Cerebellar cortex (tissue), 1 donor: ENCODE measurements at regions not wholly inside any gene's neighbourhood (a gene's known extent, or its start where the extent isn't known, plus 50 kb on each side); places are given as distances from the start of the nearest gene placed in this dataset.
A peak's percentile ranks its signal among the peaks of the same experiment; 100 is the strongest.
"Not testable (repeated sequence)": the region's sequence is repeated elsewhere in the genome, so short reads cannot be mapped to it uniquely, and the experiment has no call there.

Experiments used
- DNase-seq: peaks from one replicate; pipeline ENCODE4 v3.0.0-alpha.2; 2015; ENCODE audit warnings: low spot score

GRCh38 chr12:45490232-45490881 is 239.1 kb upstream of the ARID2 start:
- DNase-seq: no peak

DNA sequence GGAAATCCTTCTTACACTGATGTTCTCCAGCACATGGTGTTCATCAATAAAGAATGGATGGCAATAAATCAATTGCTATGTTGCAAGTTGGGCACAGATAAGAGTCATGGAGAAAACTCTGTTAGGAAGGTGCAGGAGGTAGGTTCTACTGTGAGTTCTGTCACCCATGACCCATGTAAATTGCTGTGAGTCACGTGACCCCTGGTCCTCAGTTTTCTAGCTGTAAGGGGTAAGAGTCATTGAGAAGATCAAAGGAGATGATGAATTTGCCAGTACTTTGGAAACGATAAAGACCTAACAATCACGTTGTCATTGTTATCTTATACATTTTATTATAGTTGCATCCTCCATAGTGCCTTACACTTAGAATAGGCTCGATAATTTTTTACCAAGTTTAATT is 235.2 kb upstream of the ARID2 start:
- no peak for DNase-seq

GRCh38 chr12:45498645-45499044 is 230.9 kb upstream of the ARID2 start:
- no peak for DNase-seq

DNA sequence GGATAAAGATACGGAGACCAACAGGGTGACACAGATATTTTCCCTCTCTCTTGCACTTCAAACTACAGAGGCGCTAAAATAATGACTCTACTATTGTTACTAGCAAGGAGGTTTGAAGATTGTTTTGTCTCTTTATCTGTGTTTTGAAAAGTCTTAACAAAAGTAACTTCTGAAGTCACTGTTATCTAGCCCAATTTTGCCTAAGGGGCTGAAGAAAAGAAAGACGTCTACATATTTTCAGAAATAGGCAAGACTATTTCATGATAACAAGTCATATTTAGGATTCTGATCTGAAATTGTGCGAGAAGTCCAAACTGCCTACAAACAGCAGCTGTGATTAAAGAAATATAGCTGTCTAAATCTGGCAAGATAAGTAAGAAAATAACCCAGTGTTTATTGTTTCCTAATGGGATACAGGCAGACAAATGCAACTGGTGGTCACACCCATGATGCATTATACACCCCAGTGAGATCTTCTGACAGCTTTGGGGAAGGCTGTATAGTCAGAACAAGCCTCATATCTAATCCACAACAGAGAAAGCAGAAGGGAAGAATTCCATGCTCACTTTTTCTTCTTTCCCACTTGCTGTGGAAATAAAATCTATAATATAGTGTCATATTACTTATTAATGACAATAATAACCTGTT is 226.9 kb upstream of the ARID2 start:
- no peak for DNase-seq

- DNase-seq: no peak
Measured at GRCh38 chr12:45503899-45504298, 225.6 kb upstream of the ARID2 start.

GRCh38 chr12:45504316-45505010 is 225.0 kb upstream of the ARID2 start:
- DNase-seq: no peak

DNA sequence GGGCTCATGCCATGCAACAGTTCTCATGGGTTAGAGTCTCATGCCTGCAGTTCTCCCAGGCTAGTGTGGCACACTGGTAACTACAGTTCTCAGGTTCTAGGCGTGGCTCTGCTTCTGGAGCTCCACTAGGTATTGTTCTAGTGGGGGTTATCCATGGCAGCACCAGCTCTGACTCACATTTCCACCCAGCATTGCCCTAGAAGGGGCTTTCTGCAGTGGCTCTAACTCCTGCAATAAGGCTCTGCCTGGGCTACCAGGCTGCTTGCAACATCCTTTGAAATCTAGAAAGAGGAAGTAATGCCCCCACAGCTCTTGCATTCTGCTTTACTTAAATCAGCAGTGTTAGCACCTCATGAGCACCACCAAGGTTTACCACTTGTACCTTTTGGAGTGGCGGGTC is 220.3 kb upstream of the ARID2 start:
- DNase-seq: no peak

DNA sequence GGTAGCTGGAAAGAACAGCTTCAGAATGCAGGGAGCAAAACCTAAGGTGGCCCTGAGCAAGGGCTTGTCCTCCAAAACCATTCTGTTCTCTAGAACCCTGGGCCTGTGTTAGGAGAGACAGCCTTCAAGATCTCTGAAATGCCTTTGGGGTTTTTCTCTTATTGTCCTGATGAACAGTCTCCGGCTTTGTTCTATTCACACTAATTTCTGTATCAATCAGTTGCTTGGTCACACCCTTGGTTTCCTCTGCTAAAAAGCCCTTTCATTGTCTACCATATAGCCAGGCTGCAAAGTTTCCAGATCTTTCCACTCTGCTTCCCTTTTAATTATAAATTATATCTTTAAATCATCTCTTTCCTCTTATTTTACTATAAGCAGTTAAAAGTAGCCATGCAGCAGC is 219.9 kb upstream of the ARID2 start:
- no peak for DNase-seq

DNA sequence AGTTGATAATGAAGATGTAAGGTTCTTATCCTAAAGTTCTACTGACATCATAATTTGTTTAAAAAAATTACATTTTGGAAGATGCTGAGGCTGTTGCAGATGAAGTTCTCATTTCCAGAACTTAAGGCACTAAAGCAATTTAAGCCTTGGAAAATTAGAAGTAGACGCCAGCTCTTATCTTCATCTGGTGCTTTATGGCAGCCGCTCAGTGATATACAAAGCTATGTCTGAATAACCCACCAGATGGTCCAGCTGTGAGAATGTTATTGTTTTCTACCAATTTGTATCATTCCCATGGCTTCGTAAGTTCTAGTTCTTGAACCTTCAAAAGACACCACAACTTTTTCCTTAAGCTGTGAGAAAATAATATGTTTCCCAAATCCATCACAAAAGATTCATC is 212.1 kb upstream of the ARID2 start:
- DNase-seq: no peak

DNA sequence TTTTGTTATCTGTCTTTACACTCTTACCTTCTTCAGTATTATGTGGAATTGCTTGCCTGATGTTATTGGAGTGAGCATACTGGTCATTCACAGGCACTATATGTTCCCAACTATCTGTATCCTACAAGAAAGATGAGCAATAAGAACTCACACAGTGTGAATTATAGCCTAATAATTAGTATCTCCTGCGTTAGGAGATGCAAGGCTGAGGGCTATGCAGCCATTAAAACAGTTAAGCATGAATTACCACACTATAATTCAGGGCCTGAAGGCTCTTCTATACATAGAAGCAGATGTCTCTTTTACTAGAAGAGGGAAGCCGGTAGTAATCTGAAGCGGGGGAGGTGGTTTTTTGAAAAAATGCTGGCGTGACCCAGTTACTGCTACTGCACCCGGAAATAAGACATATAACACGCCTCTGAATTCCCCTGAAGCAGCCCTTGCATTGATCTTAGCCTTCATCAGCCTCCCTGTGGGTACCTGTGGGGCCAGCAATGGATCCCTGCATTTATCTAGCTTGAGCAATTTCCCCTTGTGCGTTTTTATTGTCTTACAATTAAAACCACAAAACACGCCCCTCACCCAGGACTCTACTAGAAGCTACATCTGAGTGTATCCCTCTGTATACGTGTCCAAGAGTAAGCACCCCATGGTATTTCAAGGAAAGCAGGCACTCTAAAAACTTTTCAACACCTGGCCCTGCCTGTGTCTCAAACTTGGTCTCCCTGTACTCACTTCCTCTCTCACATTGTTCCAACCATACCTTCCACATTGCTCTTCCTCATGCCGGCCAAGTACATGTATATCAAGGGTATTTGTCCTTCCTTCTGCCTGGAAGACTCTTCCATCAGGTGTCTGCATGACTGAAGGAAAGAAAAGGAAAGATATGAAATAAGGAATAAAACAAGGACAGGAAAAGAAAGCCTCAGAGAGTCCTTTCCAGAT is 210.9 kb upstream of the ARID2 start:
- no peak for DNase-seq

DNA sequence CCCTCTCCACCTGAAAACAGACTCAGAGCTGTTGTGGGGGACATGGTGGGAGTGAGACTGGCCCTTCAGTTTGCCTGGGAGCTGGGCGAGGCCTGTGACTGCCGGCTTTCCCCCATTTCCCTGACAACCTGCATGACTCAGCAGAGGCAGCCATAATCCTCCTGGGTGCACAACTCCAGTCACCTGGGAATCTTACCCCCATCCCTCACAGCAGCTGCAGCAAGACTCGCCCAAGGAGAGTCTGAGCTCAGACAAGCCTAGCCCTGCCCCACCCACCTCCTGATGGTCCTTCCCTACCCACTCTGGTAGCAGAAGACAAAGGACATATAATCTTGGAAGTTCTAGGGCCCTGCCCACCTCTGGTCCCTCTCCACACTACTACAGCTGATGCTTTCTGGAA is 207.3 kb upstream of the ARID2 start:
- no peak for DNase-seq

GRCh38 chr12:45526823-45527222 is 202.7 kb upstream of the ARID2 start:
- DNase-seq: not testable (repeated sequence)

GRCh38 chr12:45532113-45532512 is 197.4 kb upstream of the ARID2 start:
- DNase-seq: no peak

DNA sequence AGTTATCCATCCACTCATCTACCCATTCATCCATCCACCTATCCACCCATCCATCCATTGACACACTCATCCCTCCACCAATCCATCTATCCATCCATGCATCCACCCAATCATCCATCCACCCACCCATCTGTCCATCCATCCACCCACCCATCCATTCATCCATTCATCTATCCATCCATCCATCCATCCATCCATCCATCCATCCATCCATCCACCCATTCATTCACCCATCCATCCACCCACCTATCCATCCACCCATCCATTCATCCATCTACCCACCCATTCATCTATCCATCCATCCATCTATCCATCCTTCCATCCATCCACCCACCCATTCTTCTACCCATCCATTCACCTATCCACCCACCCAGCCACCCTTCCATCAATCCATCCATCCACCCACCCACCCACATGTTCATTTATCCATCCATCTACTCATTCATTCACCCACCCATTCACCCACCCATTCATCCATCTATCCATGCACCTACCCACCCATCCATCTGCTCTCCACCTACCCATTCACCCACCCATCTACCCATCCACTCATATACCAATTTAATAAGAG is 193.8 kb upstream of the ARID2 start:
- no peak for DNase-seq

DNA sequence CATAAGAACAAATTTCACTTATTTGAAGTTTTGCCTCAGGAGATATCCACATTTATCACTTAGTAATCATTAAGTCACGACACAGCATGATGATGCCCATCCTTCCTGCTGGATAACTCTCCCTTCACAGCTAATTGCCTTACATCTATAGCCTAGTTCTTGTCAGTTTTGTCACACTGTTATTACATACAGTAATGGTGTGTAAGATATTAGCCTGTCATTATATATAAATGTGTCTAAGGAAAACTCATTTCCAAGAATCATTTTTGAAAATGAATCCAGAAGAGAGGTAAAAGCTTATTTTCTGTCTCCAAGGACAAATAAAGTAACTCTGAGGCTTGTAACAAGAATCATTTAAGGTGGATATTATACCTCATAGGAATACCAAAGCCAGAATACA is 193.2 kb upstream of the ARID2 start:
- DNase-seq: no peak

- no peak for DNase-seq
Measured at GRCh38 chr12:45540661-45541341, 188.7 kb upstream of the ARID2 start.

- peak; percentile 51 for DNase-seq
Measured at GRCh38 chr12:45543887-45544286, 185.6 kb upstream of the ARID2 start.

DNA sequence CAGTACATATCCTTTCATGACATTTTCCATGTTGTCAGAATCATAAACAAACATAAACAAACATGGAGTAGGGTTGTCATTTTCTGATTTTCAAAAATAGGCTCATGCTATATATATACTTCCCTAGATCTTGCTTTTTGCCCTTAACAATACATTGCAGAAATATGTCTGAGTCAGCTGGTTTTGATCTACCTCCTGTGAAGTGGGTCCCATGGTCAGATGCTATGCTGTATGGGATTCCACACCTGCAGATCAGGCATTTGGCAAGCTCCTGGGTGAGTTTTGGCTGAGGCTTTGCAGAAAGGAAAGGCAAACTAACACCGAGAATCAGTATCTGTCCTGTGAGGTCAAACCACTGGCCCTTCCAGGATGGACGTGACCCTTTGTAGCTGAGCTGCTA is 183.0 kb upstream of the ARID2 start:
- no peak for DNase-seq

DNA sequence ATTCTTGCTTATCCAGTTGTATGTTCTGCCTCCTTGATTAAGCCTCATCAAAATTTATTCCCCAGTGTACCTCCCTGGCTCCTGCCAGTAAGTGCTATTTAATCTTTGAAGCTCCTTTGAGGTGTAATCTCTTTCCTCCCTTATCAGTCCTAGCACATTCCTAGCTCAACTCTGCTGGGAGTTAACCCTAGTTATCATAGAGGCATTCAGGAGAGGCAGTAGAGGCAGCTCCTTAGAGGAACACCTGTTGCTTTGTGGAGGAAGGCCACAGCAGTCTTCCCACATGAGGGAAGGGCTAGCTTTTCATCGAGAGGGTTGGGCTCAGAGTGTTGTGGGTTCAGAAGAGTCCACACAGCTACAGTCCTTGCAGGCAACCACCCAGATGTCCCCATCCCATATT is 182.4 kb upstream of the ARID2 start:
- no peak for DNase-seq

DNA sequence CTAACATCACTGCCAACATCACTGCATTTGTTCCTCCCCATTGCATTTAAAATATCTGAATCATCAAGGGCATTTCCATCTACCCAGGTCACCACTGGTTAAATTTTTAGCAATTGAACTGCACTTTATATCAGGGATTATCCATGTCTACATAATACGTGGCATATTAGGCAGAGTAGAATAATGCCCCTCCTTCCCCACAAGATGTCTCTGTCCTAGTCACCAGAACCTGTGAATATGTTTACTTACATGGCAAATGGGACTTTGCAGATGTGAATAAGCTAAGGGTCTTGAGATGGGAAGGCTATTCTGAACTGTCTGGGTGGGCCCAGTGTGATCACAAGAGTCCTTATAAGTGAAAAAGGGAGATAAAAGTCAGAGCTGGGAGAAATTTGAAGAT is 181.7 kb upstream of the ARID2 start:
- DNase-seq: no peak

DNA sequence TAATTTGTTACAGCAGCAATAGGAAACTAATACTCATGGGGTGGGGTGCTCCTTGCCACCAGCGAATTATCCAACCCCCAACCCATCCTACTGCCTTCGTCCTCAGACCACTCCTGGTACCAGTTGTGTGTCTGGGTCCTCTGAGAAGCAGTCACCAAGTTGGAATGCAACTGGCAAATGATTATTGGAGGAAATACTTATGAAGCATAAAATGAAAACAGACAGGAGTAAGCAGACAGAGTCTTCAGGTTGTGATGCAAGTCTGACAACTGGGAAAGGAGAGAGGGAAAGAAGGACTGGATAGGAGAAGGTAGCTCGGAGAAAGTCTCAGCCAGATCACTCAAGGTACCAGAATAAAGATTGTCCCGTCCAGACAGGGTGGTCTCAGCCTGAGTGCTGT is 181.1 kb upstream of the ARID2 start:
- no peak for DNase-seq
